Activated effector memory CD4-positive, alpha-beta T cell treated with Interleukin-2 at 50 U/mL for 16 hours (primary cell): ENCODE measurements at regions not wholly inside any gene's neighbourhood (a gene's known extent, or its start where the extent isn't known, plus 50 kb on each side); places are given as distances from the start of the nearest gene placed in this dataset.

Experiments
- DNase-seq: peaks from one replicate; pipeline ENCODE4 v3.0.0-alpha.2; 2020

DNA sequence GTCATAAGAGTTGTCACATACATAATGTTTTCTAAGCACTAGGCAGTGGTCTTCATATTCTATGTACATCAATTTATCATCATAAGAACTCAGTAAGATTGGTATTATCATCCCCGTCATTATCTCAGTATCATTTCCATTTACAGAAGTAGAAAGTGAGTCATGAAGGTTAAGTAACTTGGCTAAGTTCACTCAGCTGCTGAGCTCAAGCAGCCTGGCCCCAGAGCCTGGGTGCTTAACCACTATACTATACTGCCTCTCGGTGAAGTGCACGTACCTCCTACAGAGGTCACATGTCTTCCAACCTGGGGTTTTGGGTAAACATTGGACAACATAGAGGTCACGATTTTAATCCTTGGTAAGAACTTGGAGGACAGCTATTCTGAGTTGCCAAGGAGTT, 161.5 kb upstream of the GATB start:
- no peak for DNase-seq

DNA sequence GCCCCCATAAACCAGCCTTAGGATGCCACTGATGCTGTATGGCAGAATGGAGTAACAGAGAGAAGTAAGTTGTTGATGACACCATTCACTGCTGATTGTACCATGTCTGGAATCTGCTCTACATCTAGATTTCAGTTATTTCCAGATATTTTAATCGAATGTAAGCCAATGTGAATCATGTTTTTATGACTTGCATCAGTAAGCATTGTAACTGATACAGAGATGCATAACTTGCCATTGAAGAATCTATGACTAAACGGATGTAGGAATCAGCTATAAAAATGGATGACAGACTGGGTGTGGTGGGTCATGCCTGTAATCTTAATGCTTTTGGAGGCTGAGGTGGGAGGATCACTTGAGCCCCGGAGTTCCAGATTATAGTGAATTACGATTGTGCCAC, 161.0 kb upstream of the GATB start:
- DNase-seq: no peak

DNA sequence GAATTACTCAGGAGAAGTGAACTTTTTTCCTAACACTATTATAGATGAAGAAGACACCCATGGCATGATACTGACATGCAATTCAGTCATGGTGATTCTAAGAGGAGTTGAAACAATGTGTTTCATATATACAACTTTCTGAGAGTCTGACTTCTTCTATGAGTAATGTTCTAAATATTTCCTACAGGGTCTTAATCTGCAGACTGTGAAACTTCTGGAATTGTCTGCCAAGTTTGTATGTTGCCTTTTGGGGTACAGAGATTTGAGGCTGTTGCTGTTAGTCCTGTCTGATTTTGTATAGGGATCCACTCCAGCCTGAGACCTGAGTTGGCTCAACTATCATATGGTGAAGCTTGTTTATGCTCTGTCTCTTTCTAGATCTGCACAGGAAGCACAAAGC, 160.6 kb upstream of the GATB start:
- DNase-seq: no peak

DNA sequence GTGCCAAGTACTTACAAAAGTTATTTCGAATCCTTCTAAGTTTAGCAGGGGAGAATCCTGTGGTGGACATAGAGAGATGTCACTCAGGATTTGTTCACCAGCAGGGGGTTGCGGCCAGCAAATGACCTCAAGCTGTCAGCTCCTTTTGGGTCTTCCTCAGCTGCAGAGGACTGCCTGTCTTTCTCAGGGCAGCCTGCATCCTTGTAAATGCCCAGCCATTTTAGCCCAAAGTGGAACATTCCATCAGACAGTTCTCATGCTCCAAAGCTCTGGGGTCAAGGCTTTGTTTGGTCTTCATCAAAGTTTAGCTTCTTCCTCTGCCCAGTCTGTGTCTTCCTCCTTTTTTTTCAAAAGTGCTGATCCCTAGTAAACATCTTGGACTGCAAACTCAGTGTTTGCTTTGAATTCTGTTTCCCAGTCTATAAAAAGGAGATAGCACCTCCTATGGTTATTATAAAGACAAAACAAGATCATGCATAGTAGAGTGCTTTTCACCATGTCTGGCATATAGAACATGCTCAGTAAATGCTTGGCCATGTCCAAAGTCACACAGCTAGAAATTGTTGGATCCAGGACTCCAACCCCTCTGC, 156.4 kb upstream of the GATB start:
- no peak for DNase-seq

DNA sequence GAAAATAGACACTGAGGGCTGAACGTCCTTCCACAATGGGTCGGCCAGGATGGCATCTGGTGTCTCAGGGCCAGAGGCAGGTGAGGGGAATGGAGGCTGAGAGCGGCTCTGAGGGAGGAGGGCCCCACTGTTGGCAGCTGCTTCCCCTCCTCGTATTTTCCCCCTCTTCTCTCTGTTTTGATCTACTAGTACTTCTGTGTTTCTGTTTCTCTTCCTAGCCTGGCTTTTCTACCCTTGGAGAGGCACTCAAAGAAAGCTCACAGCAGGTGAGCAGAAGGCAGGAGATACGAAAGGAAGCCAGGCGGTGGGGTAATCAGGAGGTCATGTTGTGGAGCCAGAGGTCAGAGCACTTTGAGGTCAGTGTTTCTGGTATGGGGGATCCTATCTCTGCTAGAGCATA, 151.8 kb upstream of the GATB start:
- no peak for DNase-seq

DNA sequence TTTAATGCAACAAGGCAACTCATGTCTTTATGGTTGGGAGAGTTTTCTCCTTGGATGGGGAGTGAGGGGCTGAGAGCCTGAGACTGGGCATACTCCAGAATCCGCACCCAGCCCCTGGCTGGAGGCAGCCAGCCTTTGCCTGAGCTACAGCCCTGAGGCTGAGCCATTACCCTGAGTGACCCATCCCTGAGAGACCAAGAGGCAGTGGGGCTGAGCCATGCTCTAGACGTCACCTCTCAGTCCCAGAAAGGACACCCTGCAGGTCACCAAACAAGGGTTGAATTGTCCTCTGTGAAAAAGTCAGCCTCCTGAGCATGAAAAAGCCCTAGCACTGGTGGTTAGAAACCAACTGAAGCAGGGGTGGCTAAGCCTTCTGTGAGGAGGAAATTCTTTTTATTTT, 151.2 kb upstream of the GATB start:
- DNase-seq: no peak

DNA sequence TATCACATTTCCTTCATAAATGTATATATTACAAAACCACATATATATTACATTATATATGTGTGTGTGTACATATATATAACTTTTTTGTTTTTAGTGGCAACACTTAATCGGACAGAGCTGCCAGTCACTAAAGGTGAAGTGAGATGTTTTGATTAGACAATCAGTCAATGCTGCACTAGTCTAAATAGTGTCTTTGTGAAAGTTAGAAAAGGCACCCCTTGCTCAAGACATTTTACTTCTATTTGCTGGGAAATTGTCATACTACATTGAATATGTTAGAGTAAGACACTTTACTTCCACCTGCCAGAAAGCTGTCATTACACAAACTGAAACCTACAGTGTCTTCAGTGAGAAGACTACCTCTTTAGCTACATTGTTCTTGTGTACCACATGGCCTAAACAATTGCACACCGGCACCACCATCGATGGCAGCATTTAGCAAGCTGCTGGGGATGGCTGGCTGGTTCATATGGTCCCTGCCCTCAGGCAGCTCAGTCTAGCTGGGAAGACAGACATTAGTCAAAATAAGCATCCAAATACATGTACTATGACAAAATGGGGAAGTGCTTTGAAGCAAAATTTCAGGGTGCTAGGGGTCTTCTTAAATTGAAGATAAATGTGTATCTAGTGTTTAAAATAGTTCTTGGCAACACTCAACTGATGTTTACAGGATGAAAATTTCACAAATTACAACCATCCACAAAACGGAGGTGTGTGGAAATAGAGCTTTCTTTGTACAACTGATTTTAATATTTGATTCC, 148.1 kb upstream of the GATB start:
- no peak for DNase-seq

DNA sequence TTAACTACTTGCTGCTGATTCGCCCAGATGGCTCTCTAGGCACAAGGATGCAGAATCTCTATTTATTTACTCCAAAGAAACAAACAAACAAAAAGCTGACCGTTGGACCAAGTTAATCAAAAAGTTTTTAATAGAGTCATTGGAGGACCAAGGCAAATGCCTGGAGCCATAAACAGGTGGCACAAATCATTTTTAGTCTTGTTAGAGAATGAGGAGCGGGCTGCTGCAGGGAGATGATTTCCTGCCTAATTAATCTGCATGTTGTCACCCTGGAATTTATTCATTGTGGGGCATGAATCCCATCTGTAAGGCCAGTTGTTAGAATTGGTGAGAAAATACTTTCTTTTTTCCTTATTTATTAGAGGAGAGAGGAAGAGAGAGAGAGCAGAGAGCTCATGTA, 147.4 kb upstream of the GATB start:
- DNase-seq: no peak

DNA sequence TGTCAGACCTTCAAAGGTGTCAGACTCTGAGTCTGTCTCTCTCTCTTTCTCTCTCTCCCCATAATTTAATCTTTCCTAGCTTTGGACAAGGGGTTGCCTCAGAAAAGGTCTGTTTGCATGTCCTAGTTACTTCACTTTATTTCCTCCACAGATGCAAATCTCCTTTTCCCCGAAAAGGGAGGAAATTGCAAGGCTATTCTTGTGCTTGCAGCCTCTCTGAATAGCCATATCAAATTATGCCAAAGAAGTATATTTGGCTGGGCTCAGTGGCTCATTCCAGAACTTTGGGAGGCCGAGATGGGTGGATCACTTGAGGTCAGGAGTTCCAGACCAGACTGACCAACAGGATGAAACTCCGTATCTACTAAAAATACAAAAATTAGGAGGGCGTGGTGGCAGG, 145.6 kb upstream of the GATB start:
- DNase-seq: no peak

DNA sequence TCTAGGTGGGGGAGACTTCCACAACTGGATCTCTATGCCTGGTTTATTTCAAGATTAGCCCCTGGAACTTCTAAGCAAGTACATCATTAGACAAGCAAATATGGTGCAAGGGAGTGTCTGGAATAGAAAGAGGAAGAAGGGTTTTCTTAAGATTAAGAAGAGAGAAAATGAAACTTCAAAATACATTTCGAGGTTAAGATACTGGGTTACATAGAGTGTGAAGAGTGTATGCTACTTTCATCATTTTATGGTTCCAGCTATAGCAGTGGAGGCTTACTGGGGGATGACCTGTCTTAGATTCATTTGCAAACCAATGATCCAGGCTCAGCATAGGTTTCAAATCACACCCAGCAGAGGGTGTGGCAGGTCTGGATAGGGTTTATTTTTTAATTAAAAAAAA, 144.4 kb upstream of the GATB start:
- DNase-seq: no peak

DNA sequence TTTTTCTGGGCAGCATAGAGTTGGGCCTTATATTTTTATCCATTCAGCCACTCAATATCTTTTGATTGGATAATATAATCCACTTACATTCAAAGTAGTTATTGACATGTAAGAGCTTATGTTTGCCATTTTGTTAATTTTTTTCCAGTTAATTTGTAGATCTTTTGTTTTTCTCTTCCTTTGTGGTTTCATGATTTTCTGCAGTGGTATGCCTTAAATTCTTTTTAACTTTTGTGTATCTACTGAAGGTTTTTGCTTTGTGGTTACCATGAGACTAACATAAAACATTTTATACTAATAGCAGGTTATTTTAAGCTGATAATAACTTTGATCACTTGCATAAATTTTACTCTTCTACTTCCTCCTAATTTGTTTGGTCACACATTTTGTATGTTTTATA, 140.8 kb upstream of the GATB start:
- DNase-seq: no peak

DNA sequence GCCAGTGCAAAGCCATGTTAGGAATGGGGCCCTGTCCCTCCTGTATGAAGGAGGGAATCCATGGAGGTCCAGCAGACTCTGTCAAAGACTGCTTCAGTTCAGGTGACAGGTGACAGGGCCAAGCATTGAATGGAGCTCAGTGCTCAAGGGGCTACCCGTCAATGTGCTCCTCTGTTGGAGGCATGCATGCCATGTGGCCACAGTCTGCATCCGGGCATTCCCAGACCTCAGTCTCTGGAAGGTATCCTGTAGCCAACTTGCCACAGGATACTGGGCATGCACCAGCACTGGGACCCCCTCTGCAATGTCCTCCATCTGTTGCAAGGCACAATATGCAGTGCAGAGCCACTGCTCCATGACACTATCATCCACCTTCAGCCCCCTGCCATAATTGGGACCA, 136.1 kb upstream of the GATB start:
- DNase-seq: no peak

DNA sequence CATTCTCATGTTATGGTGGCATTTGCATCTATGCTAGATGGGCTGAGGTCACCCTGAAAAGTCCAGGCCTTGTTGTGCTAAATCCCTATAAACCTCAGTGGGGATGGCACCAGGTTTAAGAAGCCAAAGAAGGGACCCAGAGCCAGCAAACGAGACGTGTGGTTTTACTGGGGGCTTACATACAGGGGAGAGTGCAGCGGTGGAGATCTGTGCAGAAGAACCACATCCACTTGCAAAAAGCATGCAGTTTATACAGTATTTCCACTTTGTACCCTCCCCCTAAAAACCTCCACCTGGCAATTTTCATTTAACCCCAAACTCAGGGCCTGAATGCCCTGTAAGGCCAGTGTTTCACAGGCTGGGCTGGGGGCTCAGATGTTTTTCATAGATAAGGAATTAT, 134.9 kb upstream of the GATB start:
- DNase-seq: no peak

DNA sequence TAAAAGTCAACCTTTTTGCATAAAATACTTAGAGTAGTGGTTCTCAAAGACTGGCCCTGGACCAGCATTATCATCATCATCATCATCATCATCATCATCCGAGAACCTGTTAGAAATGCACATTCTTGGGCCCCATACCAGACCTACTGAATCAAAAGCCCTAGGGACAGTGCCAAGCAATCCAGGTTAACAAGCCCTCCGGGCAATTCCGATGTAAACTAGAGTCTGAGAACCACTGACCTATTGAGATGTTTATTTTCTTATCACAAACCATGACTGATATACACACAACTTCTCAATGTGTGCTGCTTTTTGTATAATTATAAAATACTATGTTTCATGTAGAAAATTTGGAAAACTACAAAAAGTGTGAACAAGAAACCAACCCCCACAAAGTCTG, 133.4 kb upstream of the GATB start:
- no peak for DNase-seq

DNA sequence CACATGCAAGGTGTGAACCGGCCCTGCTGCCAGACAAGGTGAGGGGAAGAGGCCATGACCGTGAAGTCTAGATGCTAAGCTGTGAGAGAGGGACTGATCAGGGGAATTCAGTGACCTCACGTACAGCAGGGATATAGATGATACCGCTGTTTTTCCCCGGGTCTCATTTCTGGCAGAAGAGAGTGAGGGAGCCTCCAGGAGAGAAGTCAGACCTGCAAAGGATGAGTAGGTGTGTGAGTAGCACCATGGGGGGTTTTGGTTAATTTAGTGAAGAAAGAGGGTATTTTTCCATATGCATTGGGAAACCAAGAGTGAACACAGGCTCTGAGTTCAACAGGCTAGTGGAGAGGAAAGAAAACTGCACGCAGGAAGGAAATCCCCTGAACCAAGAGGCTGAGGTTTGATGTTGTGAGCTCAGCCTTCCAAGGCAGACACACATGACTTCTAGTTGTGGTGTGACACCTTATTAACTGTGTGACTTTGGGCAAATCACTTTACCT, 127.6 kb upstream of the GATB start:
- no peak for DNase-seq

DNA sequence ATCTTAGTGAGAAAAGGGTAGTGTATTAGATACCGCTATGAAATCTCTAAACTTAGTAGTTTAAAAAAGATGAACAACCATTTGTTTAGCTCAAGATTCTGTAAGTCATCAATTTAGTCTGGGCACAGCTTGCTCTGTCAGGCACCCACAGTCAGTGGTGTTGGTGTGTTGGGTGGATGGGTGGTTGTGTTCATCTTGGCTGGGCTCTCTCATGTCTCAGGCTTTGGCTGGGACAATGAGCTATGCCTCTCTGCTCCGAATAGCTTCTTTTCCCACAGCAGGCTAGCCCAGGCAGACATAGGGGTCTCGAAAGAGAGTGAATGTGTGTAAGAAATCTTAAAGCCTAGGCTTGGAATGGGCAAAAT, 127.0 kb upstream of the GATB start:
- DNase-seq: no peak

DNA sequence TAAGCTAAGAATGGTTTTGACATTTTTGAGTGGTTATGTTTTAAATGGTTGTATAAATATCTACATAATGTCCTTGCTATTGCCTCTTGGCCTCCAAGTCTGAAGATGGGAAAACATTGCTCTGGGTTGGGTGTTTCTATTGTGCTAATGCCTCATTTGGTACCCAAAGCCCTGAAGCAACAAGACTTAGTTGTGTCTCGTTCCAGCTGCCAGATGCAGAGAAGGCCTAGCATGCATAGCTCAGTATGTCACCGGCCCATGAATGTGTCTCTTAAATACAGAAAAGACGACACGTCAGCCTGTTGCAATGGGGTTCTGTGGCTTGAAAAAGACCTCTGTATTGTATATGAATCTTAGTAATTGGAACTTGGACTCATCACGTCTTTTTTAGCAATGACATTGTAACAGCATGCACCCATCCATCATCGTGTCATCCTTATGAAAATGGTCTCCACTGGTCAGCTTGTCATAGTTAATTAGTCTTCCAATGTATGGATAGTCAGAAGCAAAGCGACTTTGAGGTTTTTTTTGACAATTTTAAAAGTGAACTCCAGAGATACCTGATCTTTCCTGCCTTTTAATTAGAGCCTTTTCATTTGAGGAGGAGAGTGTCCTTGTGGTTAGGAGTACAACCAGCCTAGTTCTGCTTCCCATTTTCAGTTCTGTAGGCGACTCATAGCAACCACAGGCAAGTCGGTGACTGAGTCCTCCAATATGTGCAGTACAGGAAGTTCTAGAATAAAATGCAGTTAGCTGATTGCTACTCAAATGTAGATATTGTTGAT, 126.4 kb upstream of the GATB start:
- DNase-seq: no peak

DNA sequence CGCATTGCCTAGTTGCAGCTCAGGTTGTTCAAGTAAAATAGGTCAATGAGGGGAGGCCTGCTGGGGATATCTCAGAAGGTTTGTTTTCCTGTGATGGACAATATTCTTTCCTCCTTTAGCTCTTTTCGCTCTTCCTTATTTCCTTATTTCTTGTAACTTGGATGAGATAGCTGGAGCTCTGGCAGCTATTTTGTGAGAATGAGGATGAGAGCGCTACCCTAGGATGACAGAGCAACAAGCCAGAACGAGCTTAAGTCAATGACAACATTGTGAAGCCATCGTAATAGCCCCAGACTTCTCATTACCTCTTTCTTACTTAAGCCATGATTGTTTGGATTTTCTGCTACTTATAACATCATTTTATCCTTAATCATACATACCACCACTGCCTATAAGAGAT, 124.3 kb upstream of the GATB start:
- DNase-seq: no peak

DNA sequence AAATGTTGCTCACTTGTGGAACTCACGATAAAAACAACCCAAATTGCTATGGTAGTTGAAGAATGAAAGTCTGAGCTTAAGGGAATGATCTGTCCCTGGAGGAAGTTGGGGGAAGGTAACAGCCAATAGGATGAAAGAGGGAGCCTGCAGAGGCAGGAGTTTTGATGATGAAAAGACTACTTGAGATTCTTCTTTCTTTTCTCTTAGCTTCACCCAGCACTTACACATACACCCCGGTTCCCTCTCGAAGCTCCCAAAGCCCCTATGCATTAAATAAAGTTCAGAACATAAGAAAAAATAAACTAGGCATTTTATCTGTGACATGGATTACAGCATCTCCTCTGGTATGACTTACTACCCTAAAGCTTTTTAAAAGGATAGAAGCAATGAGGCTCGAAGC, 122.9 kb upstream of the GATB start:
- DNase-seq: no peak

DNA sequence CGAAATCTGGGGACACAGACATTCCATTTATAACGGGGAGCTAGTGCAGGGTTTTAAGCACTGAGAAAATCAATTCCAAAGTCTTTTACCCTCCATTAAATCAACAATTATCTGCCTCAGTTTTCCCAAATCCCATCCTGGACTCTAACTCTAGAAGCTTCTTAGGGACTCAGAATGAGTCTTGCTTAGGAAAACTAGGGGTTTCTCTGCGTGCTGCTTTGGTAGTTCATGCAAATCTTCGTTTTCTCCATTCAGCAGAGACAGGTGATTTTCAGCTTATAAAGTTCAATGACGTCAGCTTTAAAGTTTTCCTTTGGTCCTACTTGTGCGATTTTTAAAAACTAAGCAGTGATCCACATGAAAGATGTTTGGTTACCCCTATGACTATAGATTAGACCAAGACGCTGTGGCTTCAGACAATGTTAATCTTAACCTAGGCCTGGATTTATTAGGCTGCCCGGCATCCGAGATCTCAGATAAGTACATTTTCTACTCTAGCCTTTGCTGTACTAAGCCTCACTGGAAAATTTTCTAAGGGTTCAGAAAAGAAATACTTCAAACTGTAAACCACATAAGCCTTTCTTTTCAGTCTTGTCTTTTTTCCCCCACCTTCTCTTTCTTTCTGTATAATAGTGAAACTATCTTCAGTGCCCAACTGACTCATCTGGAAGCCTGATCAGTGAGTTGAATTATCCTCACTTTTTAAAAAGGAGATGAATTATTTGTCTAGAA, 121.4 kb upstream of the GATB start:
- DNase-seq: no peak

DNA sequence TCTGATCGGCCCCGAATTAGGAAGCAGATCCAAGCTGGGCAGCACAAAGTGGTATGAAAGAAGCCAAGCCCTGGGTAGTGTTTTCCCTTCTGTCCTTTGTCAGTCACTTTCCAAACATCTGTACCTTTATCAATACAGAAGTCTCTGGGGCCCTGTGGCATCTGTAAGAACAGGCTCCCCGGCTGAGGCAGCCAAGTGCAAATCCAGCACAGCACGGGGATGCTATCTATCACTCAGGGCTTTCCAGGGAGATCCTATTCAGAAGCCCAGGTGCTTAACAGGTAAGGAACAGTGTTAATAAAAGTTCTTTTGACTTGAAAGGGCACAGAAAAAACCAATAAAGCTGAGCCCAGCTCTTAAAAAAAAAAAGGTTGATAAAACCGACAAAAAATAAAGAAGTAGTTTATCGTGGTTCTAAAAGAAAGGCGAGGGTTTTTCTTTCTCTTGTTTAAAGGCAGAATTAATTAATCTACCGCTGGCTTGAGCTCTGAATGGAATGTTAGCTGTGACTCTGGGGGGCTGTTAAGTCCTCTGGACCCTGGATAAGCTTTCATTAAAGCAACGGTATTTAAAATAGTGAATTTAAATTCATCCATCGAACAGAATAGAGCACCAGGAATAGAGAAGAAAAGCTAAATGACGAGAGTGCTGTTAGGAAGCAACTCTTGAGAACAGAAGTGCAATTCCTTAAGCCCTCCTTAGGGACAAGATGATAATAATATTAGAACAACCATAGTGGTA, 119.1 kb upstream of the GATB start:
- DNase-seq: no peak

DNA sequence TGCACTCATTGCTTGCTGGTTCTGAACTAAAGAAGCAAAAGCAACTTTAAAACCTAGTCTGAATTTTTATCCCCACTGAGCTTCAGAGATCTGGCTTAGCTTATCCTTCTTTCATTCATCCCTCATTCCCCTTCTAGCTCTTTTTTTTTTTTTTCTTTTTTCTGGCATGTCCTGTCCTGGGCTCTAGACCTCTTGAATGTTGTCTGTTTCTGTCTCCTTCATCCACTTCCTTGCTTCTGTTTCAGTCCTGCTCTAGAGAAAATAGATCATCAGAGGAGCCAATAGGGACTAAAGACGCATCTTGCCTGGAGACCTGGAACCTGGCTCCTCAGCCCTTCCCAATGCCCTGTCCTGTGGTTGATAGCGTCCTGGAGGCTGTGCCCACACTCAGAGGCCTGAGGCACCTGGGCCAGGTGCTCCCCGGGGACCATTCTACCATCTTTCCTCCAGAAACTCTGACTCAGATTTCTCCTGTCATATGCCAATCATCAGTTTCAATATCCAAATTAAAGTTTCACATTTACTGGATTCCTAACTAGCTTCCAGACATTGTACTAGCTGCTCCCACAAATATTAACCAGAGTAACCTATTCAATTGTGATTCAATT, 115.7 kb upstream of the GATB start:
- DNase-seq: no peak
